ENCODE measurements at regions not wholly inside any gene's neighbourhood (a gene's known extent, or its start where the extent isn't known, plus 50 kb on each side); places are given as distances from the start of the nearest gene placed in this dataset.

DNA sequence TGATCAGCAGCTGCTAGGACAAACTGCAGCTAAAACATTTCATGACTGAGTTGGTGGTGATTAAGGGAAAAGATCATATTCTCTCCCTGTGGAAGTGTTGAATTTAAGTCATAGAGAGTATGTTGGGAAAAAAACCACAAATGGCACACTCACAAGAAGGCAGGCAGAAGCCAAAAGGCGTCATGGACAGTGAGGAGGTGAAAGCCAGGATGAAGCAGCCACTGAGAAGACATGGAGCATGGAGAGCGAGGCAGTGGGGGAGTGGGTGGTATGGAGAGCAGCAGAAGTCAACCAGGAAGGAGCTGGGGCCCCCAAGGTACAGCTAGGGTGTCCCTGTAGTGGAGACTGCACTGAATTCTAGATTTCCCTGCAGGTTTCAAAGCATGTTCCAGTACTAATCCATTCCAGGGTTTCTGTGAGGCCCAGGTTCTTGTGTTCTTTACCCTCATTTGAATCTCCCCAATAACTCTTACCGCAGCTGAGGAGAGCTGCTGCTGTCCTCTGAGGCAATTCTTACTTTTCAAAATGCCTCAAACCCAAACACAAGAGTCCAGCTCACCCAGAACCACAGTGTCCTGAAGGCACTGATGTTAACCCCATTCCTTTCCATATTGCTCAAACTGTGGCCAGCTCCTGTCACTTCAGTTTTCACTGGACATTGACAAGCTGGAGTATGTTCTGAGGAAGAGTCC is 191.8 kb upstream of the E2F8 start:
- CTCF ChIA-PET, result interaction anchor here (0.6 to 1.2 kb wide), 5 partner anchors 22 to 390 kb away, joined by 3 to 4 read pairs (median 3); no protein-coding TSS in a partner anchor
- TF ChIP-seq, protein P1, sequence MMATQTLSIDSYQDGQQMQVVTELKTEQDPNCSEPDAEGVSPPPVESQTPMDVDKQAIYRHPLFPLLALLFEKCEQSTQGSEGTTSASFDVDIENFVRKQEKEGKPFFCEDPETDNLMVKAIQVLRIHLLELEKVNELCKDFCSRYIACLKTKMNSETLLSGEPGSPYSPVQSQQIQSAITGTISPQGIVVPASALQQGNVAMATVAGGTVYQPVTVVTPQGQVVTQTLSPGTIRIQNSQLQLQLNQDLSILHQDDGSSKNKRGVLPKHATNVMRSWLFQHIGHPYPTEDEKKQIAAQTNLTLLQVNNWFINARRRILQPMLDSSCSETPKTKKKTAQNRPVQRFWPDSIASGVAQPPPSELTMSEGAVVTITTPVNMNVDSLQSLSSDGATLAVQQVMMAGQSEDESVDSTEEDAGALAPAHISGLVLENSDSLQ (IDR thresholded peaks at IDR 0.05), result peak; percentile 14; the same call in 1 of the 2 replicates
- TF ChIP-seq EGR1 (IDR thresholded peaks at IDR 0.05; ENCODE audit: borderline replicate concordance in 1 of 2, low read depth in 2 of 2, low read length in 2 of 2) (0 out of 3 replicates have a peak, but pooled peaks of 1 of the 2 experiments have one; percentile 20), CHD4 (IDR thresholded peaks at IDR 0.05) (no peak), HCFC1 (IDR thresholded peaks at IDR 0.05; ENCODE audit: low read length) (no peak), NFIC (IDR thresholded peaks at IDR 0.05; ENCODE audit: low read depth, low read length) (peak; percentile 23; the same call in 1 of the 2 replicates), MEF2A (IDR thresholded peaks at IDR 0.05; ENCODE audit: insufficient read depth, low read depth, low read length) (no peak), SMC3 (IDR thresholded peaks at IDR 0.05; ENCODE audit: borderline replicate concordance, low read length) (no peak), RCOR1 (conservative IDR thresholded peaks at IDR 0.05; ENCODE audit: low read depth, low read length) (no peak), RUNX3 (IDR thresholded peaks at IDR 0.05; ENCODE audit: low read length) (peak; percentile 75), TCF12 (IDR thresholded peaks at IDR 0.05; ENCODE audit: low read depth, low read length) (0 out of 2 replicates have a peak, but pooled peaks have one; percentile 45), MTA3 (IDR thresholded peaks at IDR 0.05; ENCODE audit: borderline replicate concordance, low read length) (peak; percentile 48; the same call in 1 of the 2 replicates), IKZF1 (conservative IDR thresholded peaks at IDR 0.05) (peak; percentile 16; the same call in 1 of the 2 replicates), ZSCAN29 (IDR thresholded peaks at IDR 0.05) (peak; percentile 83; the same call in 1 of the 2 replicates), YY1 (IDR thresholded peaks at IDR 0.05; ENCODE audit: low read depth, low read length) (0 out of 2 replicates have a peak, but pooled peaks have one; percentile 22), SIN3A (IDR thresholded peaks at IDR 0.05; ENCODE audit: low read depth, low read length) (no peak), IKZF2 (IDR thresholded peaks at IDR 0.05) (peak; percentile 37 to 62), NFYA (IDR thresholded peaks at IDR 0.05; ENCODE audit: borderline replicate concordance, low read depth, low read length) (no peak), CREM (IDR thresholded peaks at IDR 0.05; ENCODE audit: low read depth) (no peak)
- TF ChIP-seq, protein P2, sequence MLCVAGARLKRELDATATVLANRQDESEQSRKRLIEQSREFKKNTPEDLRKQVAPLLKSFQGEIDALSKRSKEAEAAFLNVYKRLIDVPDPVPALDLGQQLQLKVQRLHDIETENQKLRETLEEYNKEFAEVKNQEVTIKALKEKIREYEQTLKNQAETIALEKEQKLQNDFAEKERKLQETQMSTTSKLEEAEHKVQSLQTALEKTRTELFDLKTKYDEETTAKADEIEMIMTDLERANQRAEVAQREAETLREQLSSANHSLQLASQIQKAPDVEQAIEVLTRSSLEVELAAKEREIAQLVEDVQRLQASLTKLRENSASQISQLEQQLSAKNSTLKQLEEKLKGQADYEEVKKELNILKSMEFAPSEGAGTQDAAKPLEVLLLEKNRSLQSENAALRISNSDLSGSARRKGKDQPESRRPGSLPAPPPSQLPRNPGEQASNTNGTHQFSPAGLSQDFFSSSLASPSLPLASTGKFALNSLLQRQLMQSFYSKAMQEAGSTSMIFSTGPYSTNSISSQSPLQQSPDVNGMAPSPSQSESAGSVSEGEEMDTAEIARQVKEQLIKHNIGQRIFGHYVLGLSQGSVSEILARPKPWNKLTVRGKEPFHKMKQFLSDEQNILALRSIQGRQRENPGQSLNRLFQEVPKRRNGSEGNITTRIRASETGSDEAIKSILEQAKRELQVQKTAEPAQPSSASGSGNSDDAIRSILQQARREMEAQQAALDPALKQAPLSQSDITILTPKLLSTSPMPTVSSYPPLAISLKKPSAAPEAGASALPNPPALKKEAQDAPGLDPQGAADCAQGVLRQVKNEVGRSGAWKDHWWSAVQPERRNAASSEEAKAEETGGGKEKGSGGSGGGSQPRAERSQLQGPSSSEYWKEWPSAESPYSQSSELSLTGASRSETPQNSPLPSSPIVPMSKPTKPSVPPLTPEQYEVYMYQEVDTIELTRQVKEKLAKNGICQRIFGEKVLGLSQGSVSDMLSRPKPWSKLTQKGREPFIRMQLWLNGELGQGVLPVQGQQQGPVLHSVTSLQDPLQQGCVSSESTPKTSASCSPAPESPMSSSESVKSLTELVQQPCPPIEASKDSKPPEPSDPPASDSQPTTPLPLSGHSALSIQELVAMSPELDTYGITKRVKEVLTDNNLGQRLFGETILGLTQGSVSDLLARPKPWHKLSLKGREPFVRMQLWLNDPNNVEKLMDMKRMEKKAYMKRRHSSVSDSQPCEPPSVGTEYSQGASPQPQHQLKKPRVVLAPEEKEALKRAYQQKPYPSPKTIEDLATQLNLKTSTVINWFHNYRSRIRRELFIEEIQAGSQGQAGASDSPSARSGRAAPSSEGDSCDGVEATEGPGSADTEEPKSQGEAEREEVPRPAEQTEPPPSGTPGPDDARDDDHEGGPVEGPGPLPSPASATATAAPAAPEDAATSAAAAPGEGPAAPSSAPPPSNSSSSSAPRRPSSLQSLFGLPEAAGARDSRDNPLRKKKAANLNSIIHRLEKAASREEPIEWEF (IDR thresholded peaks at IDR 0.05; ENCODE audit: insufficient replicate concordance, low read depth, low read length), result peak; percentile 67

More for the DNA sequence above, 191.8 kb upstream of the E2F8 start:
- in situ Hi-C loops (cut with MboI) (no loop called here), intact Hi-C loops (cut with micrococcal nuclease; ENCODE audit: unreplicated experiment) (loop anchor here (5.0 kb wide), 1 partner anchor 100 kb away; no protein-coding TSS in a partner anchor)
- Histone ChIP-seq H2AFZ (ENCODE audit: control insufficient read depth, low read depth, low read length) (peak overlapping the region; percentile 73), H3K79me2 (ENCODE audit: control insufficient read depth, insufficient read depth, low read length) (no peaks in the 10 kb centered on the region), H3K9me3 (replicated peaks; ENCODE audit: control insufficient read depth, insufficient read depth, low read length) (no peaks in the 10 kb centered on the region), H3K27ac (ENCODE audit: control insufficient read depth, insufficient read depth) (peak overlapping the region; percentile 85), H3K4me3 (peak overlapping the region; percentile 56), H3K4me2 (ENCODE audit: control insufficient read depth, insufficient read depth) (peak overlapping the region; percentile 82), H4K20me1 (ENCODE audit: control insufficient read depth, insufficient read depth) (no peaks in the 10 kb centered on the region), H3K27me3 (replicated peaks in 1 of 2; ENCODE audit: control insufficient read depth in 2 of 2, insufficient read depth in 2 of 2, low read length in 1 of 2) (no peaks in the 10 kb centered on the region), H3K9ac (ENCODE audit: control insufficient read depth, insufficient read depth, low read length) (peak overlapping the region; percentile 55), H3K36me3 (ENCODE audit: control insufficient read depth in 2 of 2, insufficient read depth in 2 of 2, low read length in 1 of 2) (no peaks in the 10 kb centered on the region), H3K4me1 (ENCODE audit: control insufficient read depth, insufficient read depth, low read length) (peaks cover 66% of the 10 kb centered on the region)
- ChIA-PET RAD21 (ENCODE audit: unreplicated experiment) (interaction anchor here (0.6 to 1.9 kb wide), 8 partner anchors 9 to 107 kb away, joined by 3 to 9 read pairs (median 4); no protein-coding TSS in a partner anchor), SMC1A (ENCODE audit: uncharacterized antibody, unreplicated experiment) (interaction anchor here (0.6 to 4.8 kb wide), 14 partner anchors 9 to 359 kb away, joined by 3 to 23 read pairs (median 4); no protein-coding TSS in a partner anchor), POLR2A (interaction anchor here (0.8 to 2.9 kb wide), 3 partner anchors 10 to 66 kb away, joined by 3 to 7 read pairs (median 3); no protein-coding TSS in a partner anchor)
- peak; percentile 74 for ATAC-seq
- peak; percentile 41 for FAIRE-seq
- peak; percentile 74 for DNase-seq (ENCODE audit: low read depth, low spot score)
- no TSS peak for BruUV-seq (replicated peaks)
- WGBS (ENCODE audit: insufficient coverage, insufficient replicate concordance, low lambda C conversion rate, missing lambda C conversion rate), result 0% methylated on average over 3 of the region's 3 CpGs

All from GM12878 (cell line).